M059J (cell line): ENCODE measurements at regions not wholly inside any gene's neighbourhood (a gene's known extent, or its start where the extent isn't known, plus 50 kb on each side); places are given as distances from the start of the nearest gene placed in this dataset.
"Not testable (repeated sequence)": the region's sequence is repeated elsewhere in the genome, so short reads cannot be mapped to it uniquely, and the experiment has no call there.

ENCODE experiments used
- DNase-seq: peaks from one replicate; pipeline ENCODE4 v3.0.0-alpha.2; 2012; ENCODE audit warnings: low read depth

DNA sequence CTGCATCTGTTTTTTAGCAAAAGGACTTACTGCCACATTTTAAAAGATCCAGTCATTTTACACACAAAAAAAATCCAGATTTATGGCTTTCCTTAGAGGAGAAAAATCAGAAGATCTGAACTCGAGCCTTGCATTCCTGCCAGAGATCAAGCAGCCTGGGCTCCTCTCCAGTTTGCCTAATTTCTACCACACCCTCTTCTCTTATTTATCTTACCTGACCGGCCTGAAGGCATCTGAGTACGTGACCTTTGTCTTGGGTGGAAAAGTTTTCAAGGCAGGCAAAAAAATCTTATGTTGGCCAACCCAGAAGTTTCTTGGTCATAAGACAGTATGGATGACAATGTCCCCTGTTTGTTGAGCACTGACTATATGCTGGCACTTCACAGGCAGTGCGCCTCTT, 60.3 kb downstream of the CHRD start:
- no peak for DNase-seq

DNA sequence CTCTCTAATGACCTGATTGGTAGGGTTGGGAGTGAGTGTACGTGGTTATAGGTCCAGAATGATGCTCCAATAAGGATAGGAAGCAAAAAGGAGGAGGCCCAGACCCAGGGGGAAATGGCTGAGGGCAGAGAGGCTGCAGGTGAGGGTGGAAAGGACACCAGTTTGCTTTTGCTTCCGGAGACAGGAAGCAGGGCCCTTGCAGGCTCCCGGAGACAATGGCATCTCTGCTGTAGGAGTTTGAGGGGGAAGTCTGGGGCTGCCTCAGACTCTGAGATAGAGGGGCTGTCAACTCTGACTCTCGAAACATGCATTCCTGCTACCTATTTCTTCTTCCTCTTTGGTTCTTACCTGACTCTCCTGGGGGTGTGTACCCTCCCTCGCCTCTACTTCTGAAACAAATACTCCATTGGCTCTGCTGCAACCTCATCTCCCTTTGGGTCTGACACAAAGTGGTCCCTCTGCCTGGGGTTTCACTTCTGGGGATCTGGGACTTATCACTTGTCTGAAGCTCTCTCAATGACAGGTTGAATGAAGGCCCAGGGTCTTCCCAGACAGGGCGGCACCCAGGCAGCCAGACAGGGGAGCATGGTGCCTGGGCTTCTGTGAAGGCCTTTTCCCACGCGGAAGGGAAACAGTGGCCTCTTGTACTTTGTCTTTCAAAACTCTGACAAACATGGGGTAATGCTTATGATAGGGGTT, 61.5 kb downstream of the CHRD start:
- no peak for DNase-seq

DNA sequence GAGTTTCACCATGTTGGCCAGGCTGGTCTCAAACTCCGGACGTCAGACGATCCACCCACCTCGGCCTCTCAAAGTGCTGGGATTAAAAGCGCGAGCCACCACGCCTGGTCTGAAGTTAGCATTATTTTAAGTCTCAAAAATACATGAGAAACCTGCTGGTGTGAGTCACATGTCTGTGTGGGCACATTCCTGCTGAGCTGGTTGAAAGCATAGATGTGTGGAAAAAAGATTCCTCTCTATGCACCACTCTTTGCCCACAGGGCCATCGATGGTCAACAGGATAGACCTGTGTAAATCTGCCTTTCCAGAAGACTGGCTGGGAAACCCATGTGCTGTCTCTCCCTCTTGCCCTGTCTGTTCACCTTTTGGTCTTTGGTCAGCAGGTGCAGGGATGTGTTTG, 63.5 kb downstream of the CHRD start:
- DNase-seq, result peak; percentile 24

DNA sequence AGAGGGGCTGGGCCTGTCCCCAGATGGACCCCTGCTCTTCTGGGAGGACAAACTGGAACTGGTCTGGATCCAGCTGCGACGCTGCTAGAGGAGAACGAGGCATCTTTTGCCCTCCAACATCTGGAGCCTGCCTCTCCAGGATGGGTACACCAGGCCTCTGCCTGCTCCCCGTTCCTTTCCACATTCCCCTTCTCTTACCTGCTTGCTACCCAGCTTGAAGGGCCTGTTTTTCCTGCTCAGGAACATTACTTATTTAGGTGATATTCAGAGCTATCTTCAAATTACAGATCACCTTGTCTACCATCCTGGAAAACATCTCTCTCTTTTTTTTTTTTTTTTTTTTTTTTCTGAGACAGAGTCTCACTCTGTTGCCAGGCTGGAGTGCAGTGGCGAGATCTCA, 64.0 kb downstream of the CHRD start:
- no peak for DNase-seq

DNA sequence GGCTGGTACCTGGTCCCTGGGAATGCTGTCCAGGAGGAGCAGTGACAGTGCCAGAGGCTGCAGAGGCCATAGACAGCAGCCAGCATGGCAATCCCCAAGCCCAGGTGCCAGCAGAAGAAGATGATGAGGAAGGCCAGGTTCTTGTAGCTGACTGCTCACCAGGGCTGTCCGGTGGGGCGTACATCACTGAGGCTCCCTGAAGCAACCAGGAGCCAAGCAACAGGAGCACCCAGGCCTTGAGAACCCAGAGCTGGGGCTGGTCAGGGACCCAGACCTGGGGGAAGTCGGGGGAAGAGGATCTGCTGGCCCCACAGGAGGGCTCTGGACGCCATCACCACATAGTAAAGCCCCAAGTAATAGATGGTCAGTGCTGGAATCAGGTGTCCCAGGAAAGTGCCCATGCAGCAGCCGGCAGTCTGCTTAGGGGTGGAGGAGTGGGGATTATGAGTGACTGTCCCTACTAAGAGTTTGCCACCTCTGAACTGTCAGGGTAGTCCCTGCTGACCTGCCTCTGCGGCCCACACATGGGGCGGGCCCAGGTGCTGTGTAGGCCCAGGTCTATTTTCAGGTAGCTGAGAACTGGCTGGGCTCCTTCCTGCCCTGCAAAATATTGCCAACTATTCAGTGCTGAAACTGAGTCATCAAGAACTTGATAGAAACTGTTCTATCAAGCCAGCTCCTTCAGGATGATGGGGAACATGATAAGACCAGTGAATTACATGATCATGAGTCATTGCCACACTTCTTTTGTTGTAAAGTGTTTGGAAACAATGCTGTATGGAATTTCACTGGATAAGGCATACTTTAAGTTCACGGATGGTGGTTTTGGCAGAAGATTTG, 68.7 kb downstream of the CHRD start:
- peak; percentile 99 for DNase-seq

DNA sequence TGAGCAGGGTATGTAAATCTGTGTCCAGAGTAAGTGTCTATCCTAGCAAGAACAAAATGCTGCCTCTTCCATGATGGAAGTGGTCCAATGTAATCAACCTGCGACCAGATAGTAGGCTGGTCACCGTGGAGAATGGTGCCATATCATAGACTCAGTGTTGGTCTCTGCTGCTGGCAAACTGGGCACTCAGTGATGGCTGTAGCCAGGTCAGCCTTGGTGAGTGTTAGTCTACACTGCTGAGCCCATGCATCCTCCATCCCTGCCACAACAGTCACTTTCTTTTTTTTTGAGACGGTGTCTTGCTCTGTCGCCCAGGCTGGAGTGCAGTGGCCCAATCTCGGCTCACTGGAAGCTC, 69.3 kb downstream of the CHRD start:
- DNase-seq, result no peak

DNA sequence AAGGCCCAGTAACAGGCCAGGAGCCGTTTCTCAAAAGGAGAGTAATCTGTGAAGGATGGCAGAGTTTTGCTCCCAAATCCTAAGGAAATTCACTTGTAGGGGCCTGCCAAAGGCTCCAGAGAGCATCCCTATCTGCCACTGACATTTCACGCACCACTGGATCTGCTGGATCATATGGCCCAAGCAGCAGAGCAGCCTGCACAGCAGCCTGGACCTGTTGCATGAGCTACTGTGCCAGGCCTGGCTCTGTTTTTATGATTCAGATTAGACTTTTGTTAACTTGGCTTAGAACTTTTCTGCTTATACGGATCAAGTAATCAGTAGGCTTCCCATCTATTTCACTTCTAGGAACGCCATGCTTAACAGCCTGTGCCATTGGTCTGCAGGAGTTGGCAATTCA, 70.7 kb downstream of the CHRD start:
- no peak for DNase-seq

DNA sequence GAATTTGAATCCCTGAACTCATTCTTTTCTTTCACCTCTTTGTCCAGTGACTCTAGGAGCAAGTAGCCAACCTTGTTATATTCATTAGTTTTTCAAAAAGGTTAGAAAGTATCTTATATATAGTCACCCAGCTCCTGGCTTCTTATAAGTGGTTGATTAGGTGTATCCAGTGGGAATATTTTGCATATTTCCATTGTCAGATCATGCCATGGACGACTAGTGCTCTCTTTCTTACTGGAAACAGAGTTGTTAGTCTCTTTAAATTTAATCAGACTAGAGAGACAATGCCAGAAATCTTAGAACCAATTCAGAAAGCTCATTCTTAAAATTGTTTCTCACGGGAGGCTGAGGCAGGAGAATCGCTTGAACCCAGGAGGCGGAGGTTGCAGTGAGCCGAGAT, 73.4 kb downstream of the CHRD start:
- DNase-seq, result no peak

DNA sequence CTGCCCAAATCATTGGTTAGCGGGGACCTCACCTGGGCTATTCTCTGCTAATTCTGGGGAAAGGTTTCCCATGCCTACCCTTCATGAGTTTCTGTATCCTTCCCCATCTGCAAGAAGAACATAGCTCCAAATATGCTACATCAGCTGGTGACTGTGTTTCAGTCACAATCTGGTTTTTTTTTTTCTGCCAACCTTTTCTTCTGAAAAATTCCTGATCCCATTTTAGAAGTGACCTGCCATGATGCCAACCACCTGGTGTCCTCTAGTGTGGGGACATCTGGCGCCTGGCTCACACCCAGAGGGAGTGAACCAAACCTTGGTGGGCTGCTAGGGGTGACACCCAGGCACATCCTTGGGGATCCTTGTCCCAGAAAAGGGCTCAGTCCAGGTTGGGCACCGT, 76.1 kb downstream of the CHRD start:
- no peak for DNase-seq

DNA sequence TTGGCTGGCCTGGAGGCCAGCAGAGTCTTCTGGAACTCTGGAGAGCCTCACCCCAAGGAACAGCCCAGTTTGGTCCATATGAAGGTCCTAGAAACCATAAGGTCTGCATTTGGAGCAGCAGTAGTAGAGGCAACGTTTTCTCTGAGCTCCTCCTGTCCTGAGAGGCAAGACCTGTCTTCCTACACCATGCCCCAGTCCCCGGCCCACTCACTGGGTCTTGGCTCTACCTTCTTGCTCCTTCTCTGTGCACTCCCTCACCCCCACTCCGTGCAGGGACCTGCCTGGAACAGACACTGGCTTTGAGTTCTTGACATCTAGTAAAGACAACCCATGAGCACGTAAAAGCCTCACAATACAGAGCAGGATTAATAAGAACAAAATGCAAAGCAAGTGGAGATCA, 76.6 kb downstream of the CHRD start:
- DNase-seq, result no peak

DNA sequence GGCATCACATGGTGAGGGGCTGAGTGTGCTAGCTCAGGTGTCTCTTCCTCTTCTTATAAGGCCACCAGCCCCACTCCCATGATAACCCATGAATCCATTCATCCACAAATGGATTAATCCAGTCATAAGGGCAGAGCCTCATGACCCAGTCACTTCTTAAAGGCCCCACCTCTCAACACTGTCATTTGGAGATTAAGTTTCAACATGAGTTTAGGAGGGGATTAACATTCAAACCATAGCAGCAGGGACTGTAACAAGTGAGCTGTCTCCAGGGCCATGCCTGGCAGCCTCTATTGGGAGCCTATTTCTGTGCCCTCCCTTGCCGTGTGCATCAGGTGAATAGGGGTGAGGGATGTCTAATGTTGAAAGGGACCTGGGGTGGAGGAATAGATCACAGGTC, 77.5 kb downstream of the CHRD start:
- no peak for DNase-seq

DNA sequence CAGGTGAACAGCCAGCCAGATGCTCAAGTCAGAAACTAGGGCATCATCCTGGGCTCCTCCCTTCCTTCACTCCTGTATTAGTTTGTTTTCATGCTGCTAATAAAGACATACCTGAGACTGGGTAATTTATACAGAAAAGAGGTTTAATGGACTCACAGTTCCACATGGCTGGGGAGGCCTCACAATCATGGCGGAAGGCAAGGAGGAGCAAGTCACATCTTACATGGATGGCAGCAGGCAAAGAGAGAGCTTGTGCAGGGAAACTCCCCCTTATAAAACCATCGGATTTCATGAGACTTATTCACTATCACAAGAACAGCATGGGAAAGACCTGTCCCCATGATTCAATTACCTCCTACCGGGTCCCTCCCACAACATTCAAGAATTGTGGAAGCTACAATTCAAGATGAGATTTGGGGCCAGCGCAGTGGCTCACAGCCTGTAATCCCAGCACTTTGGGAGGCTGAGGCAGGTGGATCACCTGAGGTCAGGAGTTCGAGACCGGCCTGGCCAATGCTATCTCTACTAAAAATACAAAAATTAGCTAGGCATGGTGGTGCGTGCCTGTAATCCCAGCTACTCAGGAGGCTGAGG, 78.0 kb downstream of the CHRD start:
- not testable (repeated sequence) for DNase-seq

DNA sequence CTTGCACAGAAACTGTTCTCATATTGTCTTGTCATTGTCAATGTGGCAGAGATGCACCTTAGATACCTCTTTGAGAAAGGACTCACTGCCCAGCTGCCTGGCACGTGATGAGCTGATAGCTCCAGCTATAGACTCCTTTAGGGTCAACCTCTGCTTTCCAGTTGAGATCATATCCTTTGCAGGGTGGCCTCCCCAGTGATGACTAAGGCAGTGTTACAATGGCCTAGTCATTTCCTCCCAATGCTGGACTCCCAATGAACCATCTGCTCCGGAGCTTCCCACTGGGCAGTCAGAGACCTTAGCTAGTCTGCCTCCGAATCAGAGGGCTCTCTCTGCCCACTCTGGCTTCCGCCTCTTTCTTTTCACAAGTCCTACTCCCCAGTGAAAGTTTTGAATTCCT, 79.5 kb downstream of the CHRD start:
- peak; percentile 94 for DNase-seq

DNA sequence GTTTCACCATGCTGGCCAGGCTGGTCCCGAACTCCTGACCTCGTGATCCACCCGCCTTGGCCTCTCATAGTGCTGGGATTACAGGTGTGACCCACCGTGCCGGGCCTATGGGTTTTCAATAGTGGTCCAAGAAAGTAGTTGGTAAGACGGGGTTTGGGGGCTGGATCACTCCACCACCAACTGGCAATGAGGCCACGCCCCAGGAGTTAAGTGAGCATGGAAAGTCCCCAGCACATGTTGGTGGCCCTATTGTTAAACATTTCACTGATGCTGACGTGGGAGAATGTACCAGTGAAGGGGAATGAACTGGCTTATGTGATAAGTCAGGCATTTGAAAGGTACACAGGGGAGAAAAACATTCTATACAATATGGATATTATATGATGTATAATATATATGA, 80.4 kb downstream of the CHRD start:
- DNase-seq, result peak; percentile 20

DNA sequence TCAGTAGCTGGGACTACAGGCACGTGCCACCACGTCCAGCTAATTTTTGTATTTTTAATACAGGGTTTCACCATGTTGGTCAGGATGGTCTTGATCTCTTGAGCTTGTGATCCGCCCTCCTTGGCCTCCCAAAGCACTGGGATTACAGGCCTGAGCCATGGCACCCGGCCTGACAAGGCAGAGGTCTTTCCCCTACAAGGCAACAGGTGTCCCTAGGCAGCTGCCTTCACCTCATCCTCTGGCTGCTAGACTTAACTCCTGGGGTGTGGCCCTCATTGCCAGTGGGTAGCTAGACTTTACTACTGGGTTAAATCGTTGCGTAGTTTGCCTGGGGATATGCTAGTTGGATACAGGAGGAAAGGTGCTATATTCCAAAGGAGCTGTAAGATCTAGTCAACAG, 81.4 kb downstream of the CHRD start:
- DNase-seq, result no peak

DNA sequence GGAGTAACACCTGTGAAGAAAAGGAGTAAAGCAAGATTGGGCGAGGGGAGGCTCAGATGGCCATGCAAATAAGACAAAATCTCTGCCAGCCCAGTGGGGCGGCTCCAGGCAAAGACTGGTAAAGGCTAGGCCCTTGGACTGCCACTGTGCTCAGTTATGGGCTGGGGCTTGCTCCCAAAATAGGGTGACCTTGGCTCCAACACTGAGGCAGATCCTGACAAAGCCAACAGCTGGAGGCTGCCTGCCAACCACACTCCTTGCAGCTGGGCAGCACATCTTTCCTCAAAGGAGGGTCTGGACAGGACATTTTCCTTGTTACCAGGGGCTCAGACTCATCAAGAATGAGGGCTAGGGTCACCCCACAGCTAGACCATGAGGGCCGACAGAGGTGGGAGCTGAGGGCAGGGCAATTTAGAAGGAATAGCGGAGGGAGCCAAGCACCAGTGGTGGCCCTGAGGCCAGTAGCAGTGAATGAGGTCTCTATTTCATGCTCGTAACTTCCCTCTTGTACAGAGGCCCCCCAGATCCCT, 86.1 kb downstream of the CHRD start:
- DNase-seq, result no peak

DNA sequence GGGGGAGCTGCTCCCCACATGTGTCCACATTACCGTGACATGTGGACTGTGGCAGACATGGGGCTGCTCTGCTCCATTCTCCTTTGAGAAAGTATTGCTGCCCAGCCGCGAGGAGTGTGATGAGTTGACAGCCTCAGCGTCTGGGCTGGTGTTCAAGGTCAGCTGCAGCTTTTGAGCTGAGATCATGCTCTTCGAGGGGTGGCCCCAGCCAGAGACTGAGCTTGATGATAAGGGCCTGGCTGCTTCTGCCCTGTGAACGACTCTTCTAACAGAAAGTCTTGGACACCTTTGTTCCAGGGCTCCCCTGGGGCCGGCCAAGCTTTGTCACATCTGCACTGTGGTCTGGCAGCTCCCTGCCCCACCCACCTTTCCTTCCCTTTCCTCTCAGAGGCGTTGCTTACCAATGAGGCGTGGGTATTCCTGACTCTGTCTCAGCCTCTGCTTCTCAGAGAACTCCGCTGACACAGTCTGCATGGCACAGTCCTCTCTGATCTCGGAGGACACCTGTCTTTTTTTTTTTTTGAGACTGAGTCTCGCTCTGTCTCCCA, 86.6 kb downstream of the CHRD start:
- DNase-seq, result no peak

DNA sequence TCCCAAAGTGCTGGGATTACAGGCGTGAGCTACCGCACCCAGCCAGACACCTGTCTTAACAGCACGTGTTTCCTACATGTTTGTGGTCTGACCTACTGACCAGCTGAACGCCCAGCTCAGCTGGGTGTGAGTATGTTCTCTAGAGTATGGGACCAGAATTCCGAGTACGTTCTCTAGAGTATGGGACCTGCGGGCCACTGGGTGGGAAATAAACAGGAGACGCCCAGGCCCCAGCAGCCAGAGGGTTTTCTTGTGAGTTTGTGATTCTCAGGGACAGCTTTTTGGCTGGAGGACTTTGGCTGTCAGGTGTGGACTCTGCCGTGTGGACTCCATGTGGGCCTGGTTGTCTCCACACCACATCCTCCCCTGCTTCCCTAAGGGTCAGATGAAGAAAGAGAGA, 87.3 kb downstream of the CHRD start:
- DNase-seq, result no peak

DNA sequence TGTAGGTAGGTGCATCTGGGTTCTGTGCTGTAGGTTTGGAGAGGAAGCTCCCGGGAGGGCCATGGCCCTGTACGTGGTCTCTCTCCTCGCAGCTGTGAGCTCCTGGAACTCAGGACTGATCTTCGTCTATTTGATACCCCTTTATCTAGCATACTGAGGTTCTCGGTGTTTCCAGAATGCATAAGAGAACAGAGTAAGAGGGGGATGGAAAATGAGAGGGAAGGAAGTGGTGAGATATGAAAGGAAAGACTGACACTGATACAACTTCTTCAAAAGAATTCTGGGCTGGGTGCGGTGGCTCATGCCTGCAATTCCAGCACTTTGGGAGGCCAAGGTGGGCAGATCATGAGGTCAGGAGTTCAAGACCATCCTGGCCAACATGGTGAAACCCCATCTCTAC, 90.7 kb downstream of the CHRD start:
- no peak for DNase-seq

DNA sequence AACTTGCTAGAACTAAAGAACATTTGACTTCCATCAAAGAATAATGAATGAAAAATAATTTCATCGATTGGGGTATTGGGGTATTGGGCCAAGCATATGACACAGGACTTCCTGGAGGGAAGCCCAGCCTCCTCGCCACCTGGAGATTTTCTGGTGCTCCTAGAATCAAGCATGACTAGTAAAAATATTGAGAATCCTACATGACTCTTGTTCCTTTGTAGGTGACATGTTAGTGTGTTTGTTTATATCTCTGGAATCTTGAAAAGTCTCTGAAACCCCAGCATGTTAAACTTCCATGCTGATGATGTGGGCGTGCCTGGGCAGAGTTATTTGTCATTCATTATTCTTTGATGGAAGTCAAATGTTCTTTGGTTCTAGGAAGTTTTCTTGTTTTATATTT, 90.1 kb upstream of the EPHB3 start:
- no peak for DNase-seq

DNA sequence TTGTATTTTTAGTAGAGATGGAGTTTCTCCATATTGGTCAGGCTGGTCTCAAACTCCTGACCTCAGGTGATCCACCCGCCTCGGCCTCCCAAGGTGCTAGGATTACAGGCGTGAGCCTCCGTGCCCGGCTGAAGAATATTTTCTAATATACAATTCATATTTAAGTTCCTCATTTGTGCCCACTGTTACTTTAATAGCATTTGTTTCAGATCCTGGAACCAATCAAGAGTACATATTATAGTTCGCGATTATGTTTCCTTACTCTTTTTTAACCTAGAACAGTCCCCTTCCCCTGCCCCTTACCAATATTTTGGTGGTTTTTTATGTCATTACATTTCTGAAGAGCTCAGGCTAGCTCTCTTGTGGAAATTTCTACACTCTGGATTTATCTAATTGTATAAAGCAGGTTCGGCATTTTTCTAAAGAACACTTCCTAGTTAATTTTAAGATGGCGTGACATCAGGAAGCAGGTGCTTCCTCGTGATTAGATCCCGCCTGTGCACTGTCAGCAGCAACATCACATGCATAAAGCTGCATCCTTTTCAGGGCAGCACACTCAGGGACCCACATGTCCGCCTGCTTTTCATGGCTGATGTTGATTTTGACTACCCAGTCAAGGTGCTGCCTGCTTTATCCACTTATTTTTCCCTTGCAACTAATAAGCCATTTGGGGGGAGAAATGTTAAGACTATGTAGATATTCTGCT, 88.7 kb upstream of the EPHB3 start:
- DNase-seq, result no peak

DNA sequence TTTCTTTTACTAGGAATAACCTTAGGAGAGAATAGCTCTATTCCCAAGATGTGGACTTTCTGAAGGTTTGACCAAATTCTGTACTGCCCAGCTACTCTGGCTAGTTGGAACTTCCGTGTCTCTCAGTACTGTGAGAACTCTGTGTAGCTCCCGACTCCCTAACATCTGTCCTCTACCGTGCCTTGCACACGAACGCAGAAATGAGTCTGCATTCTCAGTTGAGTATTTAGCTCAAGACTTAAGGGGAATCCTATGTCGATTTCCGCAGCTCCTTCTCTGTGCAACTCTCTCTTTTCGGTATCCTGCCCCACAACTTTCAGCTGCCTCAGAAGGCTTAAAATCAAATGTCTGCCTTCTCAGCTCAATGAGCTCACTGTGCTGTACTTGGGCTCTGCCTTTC, 86.7 kb upstream of the EPHB3 start:
- DNase-seq, result no peak
